SK-N-SH treated with all-trans-retinoic acid at 6 μM for 48 hours (cell line): ENCODE measurements at regions not wholly inside any gene's neighbourhood (a gene's known extent, or its start where the extent isn't known, plus 50 kb on each side); places are given as distances from the start of the nearest gene placed in this dataset.

Experiments used
- ATAC-seq: fragments of 200-7000 bp; cut with Tn5 transposase; 3 replicates; pipeline ENCODE4 v1.9.1; 2020; ENCODE audit warnings: mild to moderate bottlenecking, moderate library complexity
- ARNTL ChIP-seq: fragments of 450-650 bp; formaldehyde crosslinking; IDR thresholded peaks from 2 replicates; pipeline ENCODE4 v1.5.0; 2020; ENCODE audit warnings: low read depth, mild to moderate bottlenecking, moderate library complexity, borderline replicate concordance
- BACH2 ChIP-seq: fragments of 250-450 bp; sonication (Bioruptor Pico); IDR thresholded peaks from 2 replicates; pipeline ENCODE4 v1.9.0; 2021; ENCODE audit warnings: mild to moderate bottlenecking, borderline replicate concordance
- CSDC2 ChIP-seq: fragments of 250-450 bp; sonication (Bioruptor Pico); IDR thresholded peaks from 2 replicates; pipeline ENCODE4 v1.5.0; 2020; ENCODE audit warnings: mild to moderate bottlenecking, moderate library complexity
- ESRRG ChIP-seq: fragments of 250-450 bp; sonication (Bioruptor Pico); IDR thresholded peaks from 2 replicates; pipeline ENCODE4 v1.6.1; 2021; ENCODE audit warnings: mild to moderate bottlenecking
- GLIS3 ChIP-seq: fragments of 250-450 bp; sonication (Bioruptor Pico); IDR thresholded peaks from 2 replicates; pipeline ENCODE4 v1.5.0; 2020; ENCODE audit warnings: mild to moderate bottlenecking, moderate library complexity
- ISL1 ChIP-seq: fragments of 250-450 bp; sonication (Bioruptor Pico); IDR thresholded peaks from 2 replicates; pipeline ENCODE4 v2.1.2; 2022; ENCODE audit warnings: mild to moderate bottlenecking, moderate library complexity
- PPARA ChIP-seq: fragments of 250-450 bp; sonication (Bioruptor Pico); IDR thresholded peaks from 2 replicates; pipeline ENCODE4 v1.5.0; 2020; ENCODE audit warnings: mild to moderate bottlenecking, borderline replicate concordance
- RARB ChIP-seq: fragments of 250-450 bp; sonication (Bioruptor Pico); IDR thresholded peaks from 2 replicates; pipeline ENCODE4 v1.8.0; 2021; ENCODE audit warnings: mild to moderate bottlenecking, moderate library complexity
- SNAI2 ChIP-seq: fragments of 250-450 bp; sonication (Bioruptor Pico); IDR thresholded peaks from 2 replicates; pipeline ENCODE4 v1.5.0; 2020; ENCODE audit warnings: mild to moderate bottlenecking, moderate library complexity
- TOX ChIP-seq: fragments of 250-450 bp; sonication (Bioruptor Pico); IDR thresholded peaks from 2 replicates; pipeline ENCODE4 v1.8.0; 2021; ENCODE audit warnings: mild to moderate bottlenecking, moderate library complexity, borderline replicate concordance
- ZC3H10 ChIP-seq: fragments of 250-450 bp; sonication (Bioruptor Pico); IDR thresholded peaks from 2 replicates; pipeline ENCODE4 v1.5.1; 2021; ENCODE audit warnings: mild to moderate bottlenecking, moderate library complexity
- ZFP3 ChIP-seq: fragments of 250-450 bp; sonication (Bioruptor Pico); IDR thresholded peaks from 2 replicates; pipeline ENCODE4 v1.5.0; 2020; ENCODE audit warnings: mild to moderate bottlenecking, moderate library complexity
- ZFP30 ChIP-seq: fragments of 450-650 bp; formaldehyde crosslinking; IDR thresholded peaks from 2 replicates; pipeline ENCODE4 v1.5.0; 2022; ENCODE audit warnings: mild to moderate bottlenecking, moderate library complexity
- ZNF565 ChIP-seq: fragments of 450-650 bp; formaldehyde crosslinking; conservative IDR thresholded peaks from 2 replicates; pipeline ENCODE4 v1.5.0; 2020; ENCODE audit warnings: low read depth, mild to moderate bottlenecking, moderate library complexity
- ZNF8 ChIP-seq: fragments of 450-650 bp; formaldehyde crosslinking; IDR thresholded peaks from 2 replicates; pipeline ENCODE4 v1.5.0; 2020; ENCODE audit warnings: mild to moderate bottlenecking, moderate library complexity
- TF ChIP-seq, protein P1 (sequence below): fragments of 250-450 bp; sonication (Bioruptor Pico); IDR thresholded peaks from 2 replicates; pipeline ENCODE4 v1.8.0; 2020; ENCODE audit warnings: mild to moderate bottlenecking, moderate library complexity, borderline replicate concordance
- TF ChIP-seq, protein P2 (sequence below): fragments of 250-450 bp; sonication (Bioruptor Pico); IDR thresholded peaks from 2 replicates; pipeline ENCODE4 v1.5.1; 2020; ENCODE audit warnings: low read depth, mild to moderate bottlenecking, moderate library complexity
- TF ChIP-seq, protein P3 (sequence below): fragments of 250-450 bp; sonication (Bioruptor Pico); IDR thresholded peaks from 2 replicates; pipeline ENCODE4 v1.5.0; 2020; ENCODE audit warnings: mild to moderate bottlenecking, moderate library complexity
- TF ChIP-seq, protein P4 (sequence below): fragments of 250-450 bp; sonication (Bioruptor Pico); IDR thresholded peaks from 2 replicates; pipeline ENCODE4 v1.5.1; 2021; ENCODE audit warnings: mild to moderate bottlenecking, moderate library complexity

- TF ChIP-seq, protein P1, sequence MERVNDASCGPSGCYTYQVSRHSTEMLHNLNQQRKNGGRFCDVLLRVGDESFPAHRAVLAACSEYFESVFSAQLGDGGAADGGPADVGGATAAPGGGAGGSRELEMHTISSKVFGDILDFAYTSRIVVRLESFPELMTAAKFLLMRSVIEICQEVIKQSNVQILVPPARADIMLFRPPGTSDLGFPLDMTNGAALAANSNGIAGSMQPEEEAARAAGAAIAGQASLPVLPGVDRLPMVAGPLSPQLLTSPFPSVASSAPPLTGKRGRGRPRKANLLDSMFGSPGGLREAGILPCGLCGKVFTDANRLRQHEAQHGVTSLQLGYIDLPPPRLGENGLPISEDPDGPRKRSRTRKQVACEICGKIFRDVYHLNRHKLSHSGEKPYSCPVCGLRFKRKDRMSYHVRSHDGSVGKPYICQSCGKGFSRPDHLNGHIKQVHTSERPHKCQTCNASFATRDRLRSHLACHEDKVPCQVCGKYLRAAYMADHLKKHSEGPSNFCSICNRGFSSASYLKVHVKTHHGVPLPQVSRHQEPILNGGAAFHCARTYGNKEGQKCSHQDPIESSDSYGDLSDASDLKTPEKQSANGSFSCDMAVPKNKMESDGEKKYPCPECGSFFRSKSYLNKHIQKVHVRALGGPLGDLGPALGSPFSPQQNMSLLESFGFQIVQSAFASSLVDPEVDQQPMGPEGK, result no peak
- TF ChIP-seq ZFP30 (no peak), ZFP3 (no peak), RARB (CRISPR knock-in tag) (no peak), ZNF565 (CRISPR knock-in tag) (no peak)
- TF ChIP-seq, protein P2, sequence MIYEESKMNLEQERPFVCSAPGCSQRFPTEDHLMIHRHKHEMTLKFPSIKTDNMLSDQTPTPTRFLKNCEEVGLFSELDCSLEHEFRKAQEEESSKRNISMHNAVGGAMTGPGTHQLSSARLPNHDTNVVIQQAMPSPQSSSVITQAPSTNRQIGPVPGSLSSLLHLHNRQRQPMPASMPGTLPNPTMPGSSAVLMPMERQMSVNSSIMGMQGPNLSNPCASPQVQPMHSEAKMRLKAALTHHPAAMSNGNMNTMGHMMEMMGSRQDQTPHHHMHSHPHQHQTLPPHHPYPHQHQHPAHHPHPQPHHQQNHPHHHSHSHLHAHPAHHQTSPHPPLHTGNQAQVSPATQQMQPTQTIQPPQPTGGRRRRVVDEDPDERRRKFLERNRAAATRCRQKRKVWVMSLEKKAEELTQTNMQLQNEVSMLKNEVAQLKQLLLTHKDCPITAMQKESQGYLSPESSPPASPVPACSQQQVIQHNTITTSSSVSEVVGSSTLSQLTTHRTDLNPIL (CRISPR knock-in tag), result no peak
- no peak for ATAC-seq
Measured at GRCh38 chr2:128969374-128969773, 650.7 kb upstream of the HS6ST1 start.

DNA sequence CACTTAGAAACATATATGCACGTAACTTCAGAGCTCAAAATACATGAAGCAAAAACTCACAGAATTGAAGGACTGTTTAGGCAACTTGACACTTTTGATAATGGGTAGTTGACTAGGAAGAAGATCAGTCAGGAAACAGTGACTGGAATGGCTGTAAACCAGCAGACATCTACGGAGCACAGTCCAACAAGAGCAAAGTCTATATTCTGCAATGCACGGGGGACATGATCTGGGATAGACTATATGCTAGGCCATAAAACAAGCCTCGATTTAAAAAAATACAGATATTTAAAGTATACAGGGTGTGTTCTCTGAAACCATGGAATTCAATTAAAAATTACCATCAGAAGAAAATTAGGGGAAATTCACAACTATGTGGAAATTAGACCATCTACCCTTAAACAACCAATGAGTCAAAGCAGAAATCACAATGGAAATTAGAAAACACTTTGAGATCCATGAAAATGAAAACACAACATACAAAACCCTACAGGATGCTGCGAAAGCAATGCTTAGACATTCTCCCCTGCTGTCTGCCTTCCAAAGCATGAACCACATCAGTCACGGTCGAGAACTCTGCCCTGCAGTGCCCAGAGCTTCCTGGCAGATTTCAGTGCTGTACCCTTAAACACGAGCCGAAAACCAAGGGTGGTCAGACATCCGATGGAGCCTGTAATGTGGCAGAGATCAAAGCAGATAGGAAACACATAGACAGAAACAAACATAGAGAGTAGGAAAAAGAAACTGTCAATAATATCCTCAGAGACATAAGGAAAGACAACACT is 651.9 kb upstream of the HS6ST1 start:
- no peak for ATAC-seq
- no peak for TF ChIP-seq GLIS3
- no peak for TF ChIP-seq PPARA (CRISPR knock-in tag)
- no peak for TF ChIP-seq TOX (CRISPR knock-in tag)
- no peak for TF ChIP-seq ZC3H10 (CRISPR knock-in tag)
- no peak for TF ChIP-seq ISL1 (CRISPR knock-in tag)
- TF ChIP-seq, protein P3, sequence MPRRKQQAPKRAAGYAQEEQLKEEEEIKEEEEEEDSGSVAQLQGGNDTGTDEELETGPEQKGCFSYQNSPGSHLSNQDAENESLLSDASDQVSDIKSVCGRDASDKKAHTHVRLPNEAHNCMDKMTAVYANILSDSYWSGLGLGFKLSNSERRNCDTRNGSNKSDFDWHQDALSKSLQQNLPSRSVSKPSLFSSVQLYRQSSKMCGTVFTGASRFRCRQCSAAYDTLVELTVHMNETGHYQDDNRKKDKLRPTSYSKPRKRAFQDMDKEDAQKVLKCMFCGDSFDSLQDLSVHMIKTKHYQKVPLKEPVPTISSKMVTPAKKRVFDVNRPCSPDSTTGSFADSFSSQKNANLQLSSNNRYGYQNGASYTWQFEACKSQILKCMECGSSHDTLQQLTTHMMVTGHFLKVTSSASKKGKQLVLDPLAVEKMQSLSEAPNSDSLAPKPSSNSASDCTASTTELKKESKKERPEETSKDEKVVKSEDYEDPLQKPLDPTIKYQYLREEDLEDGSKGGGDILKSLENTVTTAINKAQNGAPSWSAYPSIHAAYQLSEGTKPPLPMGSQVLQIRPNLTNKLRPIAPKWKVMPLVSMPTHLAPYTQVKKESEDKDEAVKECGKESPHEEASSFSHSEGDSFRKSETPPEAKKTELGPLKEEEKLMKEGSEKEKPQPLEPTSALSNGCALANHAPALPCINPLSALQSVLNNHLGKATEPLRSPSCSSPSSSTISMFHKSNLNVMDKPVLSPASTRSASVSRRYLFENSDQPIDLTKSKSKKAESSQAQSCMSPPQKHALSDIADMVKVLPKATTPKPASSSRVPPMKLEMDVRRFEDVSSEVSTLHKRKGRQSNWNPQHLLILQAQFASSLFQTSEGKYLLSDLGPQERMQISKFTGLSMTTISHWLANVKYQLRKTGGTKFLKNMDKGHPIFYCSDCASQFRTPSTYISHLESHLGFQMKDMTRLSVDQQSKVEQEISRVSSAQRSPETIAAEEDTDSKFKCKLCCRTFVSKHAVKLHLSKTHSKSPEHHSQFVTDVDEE, result no peak
- no peak for TF ChIP-seq ZNF8 (CRISPR knock-in tag)

DNA sequence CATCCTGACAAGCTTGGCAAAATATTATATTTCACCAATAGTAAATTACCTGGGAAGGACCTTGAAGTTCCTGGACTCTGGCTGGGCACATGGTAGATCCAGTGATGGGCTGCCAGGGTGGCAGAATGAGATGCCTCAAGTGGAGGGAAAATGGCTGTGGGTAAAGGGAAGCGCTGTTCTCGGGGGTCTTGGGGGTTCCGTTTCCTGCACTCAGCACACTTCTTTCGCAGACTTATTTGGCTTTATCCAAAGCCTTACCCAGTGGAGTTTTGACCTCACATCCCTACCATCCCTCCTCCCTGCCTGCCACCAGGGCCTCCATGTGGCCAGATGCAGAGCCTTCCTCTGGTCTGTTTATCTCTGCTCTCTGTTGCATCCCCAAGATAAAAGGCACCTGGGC is 654.9 kb upstream of the HS6ST1 start:
- no peak for ATAC-seq
- TF ChIP-seq, protein P2 (CRISPR knock-in tag), result no peak
- TF ChIP-seq BACH2 (CRISPR knock-in tag) (no peak), SNAI2 (CRISPR knock-in tag) (no peak)
- TF ChIP-seq, protein P3, result no peak

- no peak for ATAC-seq
- TF ChIP-seq, protein P2 (CRISPR knock-in tag), result no peak
- TF ChIP-seq ARNTL (no peak), BACH2 (CRISPR knock-in tag) (no peak), ISL1 (CRISPR knock-in tag) (no peak), ZFP3 (no peak), RARB (CRISPR knock-in tag) (no peak), GLIS3 (no peak), ZNF8 (CRISPR knock-in tag) (no peak), CSDC2 (CRISPR knock-in tag) (no peak), ESRRG (CRISPR knock-in tag) (no peak)
- TF ChIP-seq, protein P4, sequence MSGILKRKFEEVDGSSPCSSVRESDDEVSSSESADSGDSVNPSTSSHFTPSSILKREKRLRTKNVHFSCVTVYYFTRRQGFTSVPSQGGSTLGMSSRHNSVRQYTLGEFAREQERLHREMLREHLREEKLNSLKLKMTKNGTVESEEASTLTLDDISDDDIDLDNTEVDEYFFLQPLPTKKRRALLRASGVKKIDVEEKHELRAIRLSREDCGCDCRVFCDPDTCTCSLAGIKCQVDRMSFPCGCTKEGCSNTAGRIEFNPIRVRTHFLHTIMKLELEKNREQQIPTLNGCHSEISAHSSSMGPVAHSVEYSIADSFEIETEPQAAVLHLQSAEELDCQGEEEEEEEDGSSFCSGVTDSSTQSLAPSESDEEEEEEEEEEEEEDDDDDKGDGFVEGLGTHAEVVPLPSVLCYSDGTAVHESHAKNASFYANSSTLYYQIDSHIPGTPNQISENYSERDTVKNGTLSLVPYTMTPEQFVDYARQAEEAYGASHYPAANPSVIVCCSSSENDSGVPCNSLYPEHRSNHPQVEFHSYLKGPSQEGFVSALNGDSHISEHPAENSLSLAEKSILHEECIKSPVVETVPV, result no peak
- TF ChIP-seq, protein P3, result no peak
Measured at GRCh38 chr2:128978212-128978611, 659.5 kb upstream of the HS6ST1 start.
